ENCODE measurements at regions not wholly inside any gene's neighbourhood (a gene's known extent, or its start where the extent isn't known, plus 50 kb on each side); places are given as distances from the start of the nearest gene placed in this dataset.

- Mint-ChIP-seq H3K27me3 (peaks cover 16% of the 10 kb centered on the region), H3K4me1 (ENCODE audit: low read depth) (peaks cover 6% of the 10 kb centered on the region), H3K4me3 (no peak overlapping the region), H3K36me3 (ENCODE audit: low read depth) (no peaks in the 10 kb centered on the region), H3K9me3 (no peaks in the 10 kb centered on the region), H3K27ac (no peak overlapping the region)
- POLR2A ChIA-PET = no interaction called here
- ATAC-seq = no peak
- CTCF ChIA-PET = no interaction called here
- DNase-seq = no peak
- intact Hi-C loops (cut with micrococcal nuclease) = no loop called here
- no peak for TF ChIP-seq CTCF (IDR thresholded peaks at IDR 0.05)
Measured at GRCh38 chr6:125392682-125393081, 90.9 kb upstream of the HDDC2 start.

DNA sequence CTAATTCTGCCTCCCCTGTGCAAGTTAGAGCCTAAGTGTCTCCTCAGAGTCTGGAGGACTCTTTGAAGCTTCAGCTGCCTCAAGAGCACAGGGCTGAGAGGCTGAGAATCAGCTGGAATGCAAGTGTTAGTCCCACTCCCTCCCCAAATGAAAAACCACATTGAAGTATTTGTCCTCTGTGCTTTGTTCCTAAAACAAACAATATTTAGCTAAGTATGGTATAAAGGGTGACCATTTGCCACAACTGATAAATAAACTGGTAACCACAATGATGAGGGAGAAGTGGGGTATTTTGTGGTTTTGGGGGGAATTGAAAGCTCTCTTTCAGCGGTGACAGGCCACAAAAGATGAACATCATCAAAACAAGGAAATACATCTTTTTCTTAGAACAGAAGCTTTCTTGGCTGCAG lies 91.7 kb upstream of the HDDC2 start:
- CTCF ChIA-PET = interaction anchor here (0.8 kb wide), 1 partner anchor 11 kb away, joined by 3 read pairs; no protein-coding TSS in a partner anchor
- H3K27me3 Mint-ChIP-seq = peaks cover 19% of the 10 kb centered on the region

DNA sequence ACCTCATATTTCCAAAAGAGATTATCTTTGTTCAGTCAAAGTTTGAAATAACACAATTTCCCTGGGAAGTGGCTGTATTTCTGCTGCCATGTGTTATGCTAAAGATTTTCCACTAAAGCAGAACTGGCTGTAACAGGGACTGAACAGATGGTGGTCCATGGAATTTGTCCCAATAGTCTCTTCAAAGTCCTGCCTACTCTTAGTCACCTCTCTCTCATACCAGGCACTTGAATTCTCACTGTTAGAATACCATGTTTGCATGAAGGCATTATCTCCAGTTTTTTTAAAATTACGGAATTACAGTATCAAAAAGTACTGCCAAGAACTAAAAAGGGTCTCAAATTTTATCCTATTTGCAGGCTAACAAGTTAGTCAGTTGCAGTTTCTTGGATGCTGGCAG lies 105.0 kb upstream of the HDDC2 start:
- Mint-ChIP-seq H3K9me3 (no peaks in the 10 kb centered on the region), H3K27me3 (peaks cover 4% of the 10 kb centered on the region), H3K4me1 (ENCODE audit: low read depth) (no peaks in the 10 kb centered on the region), H3K4me3 (no peak overlapping the region), H3K36me3 (ENCODE audit: low read depth) (no peaks in the 10 kb centered on the region), H3K27ac (no peak overlapping the region)
- ChIA-PET POLR2A (no interaction called here), CTCF (no interaction called here)
- DNase-seq (no peak), ATAC-seq (no peak)
- intact Hi-C loops (cut with micrococcal nuclease) = no loop called here
- no peak for TF ChIP-seq CTCF (IDR thresholded peaks at IDR 0.05)

More for the DNA sequence above, 91.7 kb upstream of the HDDC2 start:
- Mint-ChIP-seq H3K9me3 (no peaks in the 10 kb centered on the region), H3K27ac (no peak overlapping the region), H3K36me3 (ENCODE audit: low read depth) (no peaks in the 10 kb centered on the region), H3K4me1 (ENCODE audit: low read depth) (peaks cover 6% of the 10 kb centered on the region), H3K4me3 (no peak overlapping the region)
- POLR2A ChIA-PET = no interaction called here
- no peak for TF ChIP-seq CTCF (IDR thresholded peaks at IDR 0.05)
- DNase-seq (no peak), ATAC-seq (no peak)
- intact Hi-C loops (cut with micrococcal nuclease) = no loop called here

DNA sequence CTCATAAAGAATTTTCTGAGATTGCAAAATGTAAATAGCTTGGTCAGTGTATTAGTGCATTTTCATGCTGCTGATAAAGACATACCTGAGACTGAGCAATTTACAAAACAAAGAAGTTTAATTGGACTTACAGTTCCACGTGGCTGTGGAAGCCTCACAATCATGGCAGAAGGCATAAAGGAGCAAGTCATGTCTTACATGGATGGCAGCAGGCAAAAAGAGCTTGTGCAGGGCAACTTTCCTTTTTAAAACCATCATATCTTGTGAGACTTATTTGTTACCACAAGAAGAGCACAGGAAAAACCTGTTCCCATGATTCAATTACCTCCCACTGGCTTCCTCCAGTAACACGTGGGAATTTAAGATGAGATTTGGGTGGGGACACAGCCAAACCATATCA lies 112.7 kb upstream of the HDDC2 start:
- ChIA-PET POLR2A (no interaction called here), CTCF (interaction anchor here (1.1 kb wide), 1 partner anchor 104 kb away, joined by 3 read pairs; no protein-coding TSS in a partner anchor)
- ATAC-seq = no peak

GRCh38 chr6:125415913-125416312 lies 114.1 kb upstream of the HDDC2 start:
- Mint-ChIP-seq H3K4me1 (ENCODE audit: low read depth) (no peaks in the 10 kb centered on the region), H3K36me3 (ENCODE audit: low read depth) (no peaks in the 10 kb centered on the region), H3K9me3 (no peaks in the 10 kb centered on the region), H3K4me3 (no peak overlapping the region), H3K27ac (no peak overlapping the region), H3K27me3 (peaks cover 2% of the 10 kb centered on the region)
- DNase-seq = no peak
- intact Hi-C loops (cut with micrococcal nuclease) = no loop called here
- no peak for TF ChIP-seq CTCF (IDR thresholded peaks at IDR 0.05)
- ChIA-PET POLR2A (no interaction called here), CTCF (no interaction called here)
- ATAC-seq = no peak

More for the DNA sequence above, 112.7 kb upstream of the HDDC2 start:
- no peak for DNase-seq
- Mint-ChIP-seq H3K27me3 (peaks cover 2% of the 10 kb centered on the region), H3K4me1 (ENCODE audit: low read depth) (no peaks in the 10 kb centered on the region), H3K36me3 (ENCODE audit: low read depth) (no peaks in the 10 kb centered on the region), H3K27ac (no peak overlapping the region), H3K9me3 (no peaks in the 10 kb centered on the region), H3K4me3 (no peak overlapping the region)
- no peak for TF ChIP-seq CTCF (IDR thresholded peaks at IDR 0.05)
- intact Hi-C loops (cut with micrococcal nuclease) = no loop called here
